GM06990 (cell line): ENCODE measurements at regions not wholly inside any gene's neighbourhood (a gene's known extent, or its start where the extent isn't known, plus 50 kb on each side); places are given as distances from the start of the nearest gene placed in this dataset.

Experiments used
- DNase-seq: peaks from one replicate; pipeline ENCODE4 v3.0.0-alpha.2; 2011; ENCODE audit not compliant: insufficient read length; ENCODE audit errors: extremely low read depth
- H3K27me3 ChIP-seq: replicated peaks from 2 replicates; pipeline ENCODE4 v1.6.0; 2011; ENCODE audit warnings: low read length; ENCODE audit not compliant: control insufficient read depth, insufficient read depth
- H3K36me3 ChIP-seq: 2 replicates; pipeline ENCODE4 v1.5.1; 2011; ENCODE audit warnings: low read length; ENCODE audit not compliant: control insufficient read depth, insufficient read depth
- H3K4me3 ChIP-seq: replicated peaks from 2 replicates; pipeline ENCODE4 v1.5.1; 2011; ENCODE audit warnings: low read depth, mild to moderate bottlenecking, control low read depth, low read length
- TF ChIP-seq, protein P1 (sequence below): IDR thresholded peaks from 2 replicates; pipeline ENCODE4 v1.5.1; 2011; ENCODE audit warnings: low read length, control low read depth, mild to moderate bottlenecking, inconsistent platforms; ENCODE audit not compliant: insufficient read depth, poor library complexity, severe bottlenecking

DNA sequence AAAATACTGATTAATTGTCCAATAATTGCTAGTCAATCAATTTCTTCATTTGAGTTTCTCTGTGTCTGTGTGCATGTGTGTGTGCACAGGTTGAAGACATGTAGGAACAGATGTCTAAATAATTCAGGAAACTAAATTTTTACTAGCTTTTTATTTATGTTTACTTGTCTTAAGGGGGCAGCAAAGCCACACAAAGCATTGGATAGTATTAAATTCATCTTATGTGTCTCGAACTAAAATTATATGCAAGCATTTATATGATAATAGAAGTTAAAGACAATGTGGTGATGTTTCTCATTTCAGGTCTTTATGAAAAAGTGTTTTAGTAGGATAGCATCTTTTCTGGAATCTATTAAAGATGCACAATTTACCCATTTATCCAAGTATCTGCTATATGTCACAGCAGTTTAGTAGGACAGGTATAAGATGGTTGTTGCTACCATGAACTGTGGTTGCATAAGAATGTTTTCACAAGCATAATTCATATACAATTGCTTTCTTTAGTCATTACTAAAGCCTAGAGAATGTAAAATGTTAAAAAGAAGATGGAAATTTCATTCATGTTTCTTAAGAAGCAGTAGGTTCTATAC lies 784.6 kb upstream of the NUDT12 start:
- DNase-seq = no peak
- TF ChIP-seq, protein P1, sequence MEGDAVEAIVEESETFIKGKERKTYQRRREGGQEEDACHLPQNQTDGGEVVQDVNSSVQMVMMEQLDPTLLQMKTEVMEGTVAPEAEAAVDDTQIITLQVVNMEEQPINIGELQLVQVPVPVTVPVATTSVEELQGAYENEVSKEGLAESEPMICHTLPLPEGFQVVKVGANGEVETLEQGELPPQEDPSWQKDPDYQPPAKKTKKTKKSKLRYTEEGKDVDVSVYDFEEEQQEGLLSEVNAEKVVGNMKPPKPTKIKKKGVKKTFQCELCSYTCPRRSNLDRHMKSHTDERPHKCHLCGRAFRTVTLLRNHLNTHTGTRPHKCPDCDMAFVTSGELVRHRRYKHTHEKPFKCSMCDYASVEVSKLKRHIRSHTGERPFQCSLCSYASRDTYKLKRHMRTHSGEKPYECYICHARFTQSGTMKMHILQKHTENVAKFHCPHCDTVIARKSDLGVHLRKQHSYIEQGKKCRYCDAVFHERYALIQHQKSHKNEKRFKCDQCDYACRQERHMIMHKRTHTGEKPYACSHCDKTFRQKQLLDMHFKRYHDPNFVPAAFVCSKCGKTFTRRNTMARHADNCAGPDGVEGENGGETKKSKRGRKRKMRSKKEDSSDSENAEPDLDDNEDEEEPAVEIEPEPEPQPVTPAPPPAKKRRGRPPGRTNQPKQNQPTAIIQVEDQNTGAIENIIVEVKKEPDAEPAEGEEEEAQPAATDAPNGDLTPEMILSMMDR = peak; percentile 12

DNA sequence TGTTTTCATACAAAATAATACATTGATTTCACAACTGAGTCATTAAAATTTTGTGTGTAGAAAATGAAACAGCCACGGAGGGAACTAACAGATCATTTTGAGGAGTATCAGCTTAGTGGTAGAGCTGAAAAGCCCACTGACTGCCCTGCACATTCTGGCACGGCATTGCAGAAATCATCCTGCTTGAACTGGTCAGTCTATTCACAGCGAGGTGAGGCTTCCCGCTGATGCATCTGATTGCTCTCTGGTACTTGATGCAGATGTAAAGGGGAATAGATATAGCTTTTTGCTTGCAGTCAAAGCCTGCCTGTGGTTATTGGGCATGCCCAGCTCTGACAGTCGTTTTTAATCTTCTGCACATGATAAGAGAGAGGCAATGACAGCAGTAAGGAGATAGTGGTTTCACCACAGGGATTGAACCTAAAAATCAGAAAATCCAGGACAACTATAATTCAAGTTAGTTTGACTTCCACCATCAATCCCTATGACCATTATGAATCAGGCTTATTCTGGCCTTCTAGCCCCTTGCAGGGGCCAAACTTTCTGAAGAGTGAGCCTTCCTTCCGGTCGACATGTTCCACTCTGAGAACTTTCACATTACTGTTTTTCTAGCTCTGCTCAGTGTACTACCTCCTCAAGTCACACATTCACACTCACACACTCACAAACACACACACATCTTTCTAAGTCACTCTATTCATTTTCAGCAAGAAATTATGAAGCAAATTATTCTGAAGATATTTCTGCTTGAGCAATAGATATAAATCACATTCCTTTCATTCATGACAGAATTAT lies 782.8 kb upstream of the NUDT12 start:
- TF ChIP-seq, protein P1 = no peak
- DNase-seq = no peak
- H3K27me3 ChIP-seq = no peaks in the 10 kb centered on the region
- H3K36me3 ChIP-seq = no peaks in the 10 kb centered on the region
- no peak overlapping the region for H3K4me3 ChIP-seq

More for the DNA sequence above, 784.6 kb upstream of the NUDT12 start:
- no peaks in the 10 kb centered on the region for H3K27me3 ChIP-seq
- H3K4me3 ChIP-seq = no peak overlapping the region
- no peaks in the 10 kb centered on the region for H3K36me3 ChIP-seq

DNA sequence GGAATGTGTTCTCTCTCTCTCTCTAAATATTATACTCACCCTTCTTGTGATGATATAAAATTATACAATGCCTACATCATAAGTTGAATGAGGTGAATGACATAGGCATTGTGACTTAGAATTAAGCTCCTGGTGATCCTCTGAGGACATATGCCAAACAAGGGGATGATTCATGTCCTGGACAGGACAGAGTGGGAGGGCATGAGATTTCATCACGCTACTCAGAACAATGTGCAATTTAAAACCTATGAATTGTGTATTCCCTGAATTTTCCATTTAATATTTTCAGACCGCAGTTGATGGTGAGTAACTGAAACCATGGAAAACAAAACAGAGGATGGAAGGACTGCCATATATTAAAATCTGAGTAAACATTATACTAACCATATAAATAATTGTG lies 782.2 kb upstream of the NUDT12 start:
- no peak overlapping the region for H3K4me3 ChIP-seq
- H3K27me3 ChIP-seq = no peaks in the 10 kb centered on the region
- TF ChIP-seq, protein P1 = no peak
- no peak for DNase-seq
- no peaks in the 10 kb centered on the region for H3K36me3 ChIP-seq

DNA sequence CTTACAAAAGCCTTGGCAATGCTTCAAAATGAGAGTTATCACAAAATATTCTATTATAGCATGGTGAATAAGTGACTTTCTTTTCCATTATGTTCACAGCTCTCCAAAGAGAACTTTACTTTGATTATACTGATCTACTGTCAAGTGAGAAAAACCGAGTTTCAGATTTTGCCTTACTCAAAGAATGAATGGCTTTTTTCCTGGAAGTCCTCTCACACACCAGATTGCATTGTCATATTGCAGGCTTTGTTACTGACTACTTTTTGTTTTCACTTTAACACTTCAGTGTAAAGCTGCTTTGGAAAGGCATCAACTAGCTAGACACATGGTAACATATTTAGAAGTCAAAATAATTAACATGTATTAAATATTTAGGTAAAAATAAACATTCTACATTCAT lies 765.2 kb upstream of the NUDT12 start:
- no peaks in the 10 kb centered on the region for H3K36me3 ChIP-seq
- H3K4me3 ChIP-seq = no peak overlapping the region
- no peak for DNase-seq
- TF ChIP-seq, protein P1 = no peak
- no peaks in the 10 kb centered on the region for H3K27me3 ChIP-seq

DNA sequence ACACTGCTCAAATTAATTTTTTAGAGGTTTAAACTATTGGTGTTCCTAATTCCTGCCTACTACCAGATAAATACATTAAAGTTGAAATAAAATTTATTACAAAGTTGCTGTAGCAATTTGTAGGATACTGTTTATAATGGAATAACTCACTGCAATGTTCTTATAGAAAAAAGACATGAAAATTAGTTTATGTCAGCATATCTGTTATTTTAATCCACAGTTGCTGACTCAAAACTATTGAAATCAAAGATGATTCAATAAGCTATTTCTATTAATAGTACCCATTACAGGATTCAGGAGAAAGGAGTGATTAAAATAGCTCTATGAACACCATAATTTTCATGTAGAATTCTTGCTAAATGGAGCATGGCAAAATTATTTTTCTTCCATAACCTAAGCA lies 764.4 kb upstream of the NUDT12 start:
- H3K4me3 ChIP-seq = no peak overlapping the region
- H3K36me3 ChIP-seq = no peaks in the 10 kb centered on the region
- TF ChIP-seq, protein P1 = no peak
- H3K27me3 ChIP-seq = no peaks in the 10 kb centered on the region
- DNase-seq = no peak
